GM23338 (cell line): ENCODE measurements at regions not wholly inside any gene's neighbourhood (a gene's known extent, or its start where the extent isn't known, plus 50 kb on each side); places are given as distances from the start of the nearest gene placed in this dataset.

Experiments used
- ATAC-seq: fragments of 200-7000 bp; cut with Tn5 transposase; 3 replicates; pipeline ENCODE4 v1.9.1; 2020
- DNase-seq: peaks from one replicate; pipeline ENCODE4 v3.0.0-alpha.2; 2015; ENCODE audit warnings: low spot score
- H2AFZ ChIP-seq: fragments of 200-600 bp; sonication (generic); 2 replicates; pipeline ENCODE4 v1.8.0; 2016; ENCODE audit warnings: antibody characterized with exemption, mild to moderate bottlenecking, moderate library complexity
- H3F3A ChIP-seq: fragments of 200-600 bp; sonication (generic); replicated peaks from 2 replicates; pipeline ENCODE4 v1.8.0; 2017; ENCODE audit warnings: antibody characterized with exemption, mixed run types, low read depth
- H3K27ac ChIP-seq: fragments of 200-600 bp; sonication (generic); 2 replicates; pipeline ENCODE4 v1.6.1; 2016; ENCODE audit warnings: low read depth
- H3K27me3 ChIP-seq: fragments of 200-600 bp; sonication (generic); 2 replicates; pipeline ENCODE4 v1.8.0; 2016; ENCODE audit warnings: mild to moderate bottlenecking, mixed run types, moderate library complexity; ENCODE audit not compliant: insufficient read depth
- H3K36me3 ChIP-seq: fragments of 200-600 bp; sonication (generic); 2 replicates; pipeline ENCODE4 v1.8.0; 2016; ENCODE audit warnings: mild to moderate bottlenecking; ENCODE audit not compliant: insufficient read depth
- H3K4me1 ChIP-seq: fragments of 200-600 bp; sonication (generic); 2 replicates; pipeline ENCODE4 v1.8.0; 2016; ENCODE audit warnings: mild to moderate bottlenecking, moderate library complexity; ENCODE audit not compliant: insufficient read depth
- H3K4me2 ChIP-seq: fragments of 200-600 bp; sonication (generic); 2 replicates; pipeline ENCODE4 v1.7.1; 2017; ENCODE audit warnings: mixed run types
- H3K4me3 ChIP-seq: fragments of 200-600 bp; sonication (generic); 2 replicates; pipeline ENCODE4 v1.6.1; 2016; ENCODE audit warnings: mixed run types
- H3K79me2 ChIP-seq: fragments of 200-600 bp; sonication (generic); replicated peaks from 2 replicates; pipeline ENCODE4 v1.8.0; 2017; ENCODE audit warnings: mild to moderate bottlenecking; ENCODE audit not compliant: insufficient read depth
- H3K9me2 ChIP-seq: fragments of 200-600 bp; sonication (generic); 2 replicates; pipeline ENCODE4 v1.8.0; 2017; ENCODE audit not compliant: insufficient read depth
- H4K20me1 ChIP-seq: fragments of 200-600 bp; sonication (generic); replicated peaks from 2 replicates; pipeline ENCODE4 v1.8.0; 2017; ENCODE audit warnings: mild to moderate bottlenecking; ENCODE audit not compliant: insufficient read depth
- H3K27ac Mint-ChIP-seq: 2 replicates; pipeline ENCODE4 v1.8.0; 2020; ENCODE audit warnings: inconsistent platforms, mild to moderate bottlenecking, moderate library complexity, mixed read lengths
- H3K27me3 Mint-ChIP-seq: 3 replicates; pipeline ENCODE4 v1.8.0; 2022; ENCODE audit warnings: low read depth, mild to moderate bottlenecking, moderate library complexity, mixed read lengths, inconsistent platforms; ENCODE audit not compliant: insufficient read depth, poor library complexity
- H3K36me3 Mint-ChIP-seq: 3 replicates; pipeline ENCODE4 v1.8.0; 2021; ENCODE audit warnings: low read depth, mild to moderate bottlenecking, inconsistent platforms, moderate library complexity, mixed read lengths
- H3K4me1 Mint-ChIP-seq: 3 replicates; pipeline ENCODE4 v1.8.0; 2020; ENCODE audit warnings: mild to moderate bottlenecking, inconsistent platforms, mixed read lengths
- H3K4me3 Mint-ChIP-seq: 3 replicates; pipeline ENCODE4 v1.8.0; 2021; ENCODE audit warnings: moderate library complexity, mild to moderate bottlenecking, inconsistent platforms, mixed read lengths
- H3K9me3 Mint-ChIP-seq: 3 replicates; pipeline ENCODE4 v1.8.0; 2020; ENCODE audit warnings: moderate library complexity, mild to moderate bottlenecking, inconsistent platforms, mixed read lengths
- CREB1 ChIP-seq: fragments of 250-450 bp; sonication (Bioruptor Pico); IDR thresholded peaks from 2 replicates; pipeline ENCODE4 v1.5.0; 2020; ENCODE audit warnings: low read depth, mild to moderate bottlenecking, moderate library complexity
- ETS1 ChIP-seq: IDR thresholded peaks from 2 replicates; pipeline ENCODE4 v1.6.1; 2016; ENCODE audit warnings: antibody characterized with exemption
- EZH2 ChIP-seq: fragments of 200-600 bp; sonication (generic); IDR thresholded peaks from one replicate; pipeline ENCODE4 v1.8.0; 2017; ENCODE audit warnings: antibody characterized with exemption, mild to moderate bottlenecking, low read depth; ENCODE audit not compliant: unreplicated experiment
- EZH2phosphoT487 ChIP-seq: fragments of 200-600 bp; sonication (generic); IDR thresholded peaks from one replicate; pipeline ENCODE4 v1.8.1; 2018; ENCODE audit warnings: antibody characterized with exemption; ENCODE audit not compliant: unreplicated experiment
- JUNB ChIP-seq: IDR thresholded peaks from one replicate; pipeline ENCODE4 v1.6.1; 2016; ENCODE audit warnings: antibody characterized with exemption; ENCODE audit not compliant: unreplicated experiment
- NANOG ChIP-seq: IDR thresholded peaks from 2 replicates; pipeline ENCODE4 v1.6.1; 2016; ENCODE audit warnings: antibody characterized with exemption, borderline replicate concordance
- POLR2AphosphoS5 ChIP-seq: IDR thresholded peaks from 2 replicates; pipeline ENCODE4 v1.6.1; 2016; ENCODE audit warnings: antibody characterized with exemption, low read depth
- STAT1 ChIP-seq: IDR thresholded peaks from one replicate; pipeline ENCODE4 v1.6.1; 2016; ENCODE audit warnings: antibody characterized with exemption; ENCODE audit not compliant: unreplicated experiment
- ZNF331 ChIP-seq: fragments of 250-450 bp; sonication (Bioruptor Pico); IDR thresholded peaks from 2 replicates; pipeline ENCODE4 v1.5.0; 2020; ENCODE audit warnings: low read depth, mild to moderate bottlenecking, moderate library complexity
- TF ChIP-seq, protein P1 (sequence below): IDR thresholded peaks from one replicate; pipeline ENCODE4 v1.6.1; 2018; ENCODE audit warnings: antibody characterized with exemption; ENCODE audit not compliant: unreplicated experiment
- TF ChIP-seq, protein P2 (sequence below), 2 experiments: fragments of 200-600 bp in 1 of 2; sonication (generic) in 1 of 2; conservative IDR thresholded peaks; 2 replicates each; pipeline versions ENCODE4 v1.5.1 to v1.6.1; 2016 to 2017; ENCODE audit warnings: antibody characterized with exemption in 2 of 2, low read depth in 2 of 2, mild to moderate bottlenecking in 2 of 2, moderate library complexity in 1 of 2

- TF ChIP-seq, protein P1, sequence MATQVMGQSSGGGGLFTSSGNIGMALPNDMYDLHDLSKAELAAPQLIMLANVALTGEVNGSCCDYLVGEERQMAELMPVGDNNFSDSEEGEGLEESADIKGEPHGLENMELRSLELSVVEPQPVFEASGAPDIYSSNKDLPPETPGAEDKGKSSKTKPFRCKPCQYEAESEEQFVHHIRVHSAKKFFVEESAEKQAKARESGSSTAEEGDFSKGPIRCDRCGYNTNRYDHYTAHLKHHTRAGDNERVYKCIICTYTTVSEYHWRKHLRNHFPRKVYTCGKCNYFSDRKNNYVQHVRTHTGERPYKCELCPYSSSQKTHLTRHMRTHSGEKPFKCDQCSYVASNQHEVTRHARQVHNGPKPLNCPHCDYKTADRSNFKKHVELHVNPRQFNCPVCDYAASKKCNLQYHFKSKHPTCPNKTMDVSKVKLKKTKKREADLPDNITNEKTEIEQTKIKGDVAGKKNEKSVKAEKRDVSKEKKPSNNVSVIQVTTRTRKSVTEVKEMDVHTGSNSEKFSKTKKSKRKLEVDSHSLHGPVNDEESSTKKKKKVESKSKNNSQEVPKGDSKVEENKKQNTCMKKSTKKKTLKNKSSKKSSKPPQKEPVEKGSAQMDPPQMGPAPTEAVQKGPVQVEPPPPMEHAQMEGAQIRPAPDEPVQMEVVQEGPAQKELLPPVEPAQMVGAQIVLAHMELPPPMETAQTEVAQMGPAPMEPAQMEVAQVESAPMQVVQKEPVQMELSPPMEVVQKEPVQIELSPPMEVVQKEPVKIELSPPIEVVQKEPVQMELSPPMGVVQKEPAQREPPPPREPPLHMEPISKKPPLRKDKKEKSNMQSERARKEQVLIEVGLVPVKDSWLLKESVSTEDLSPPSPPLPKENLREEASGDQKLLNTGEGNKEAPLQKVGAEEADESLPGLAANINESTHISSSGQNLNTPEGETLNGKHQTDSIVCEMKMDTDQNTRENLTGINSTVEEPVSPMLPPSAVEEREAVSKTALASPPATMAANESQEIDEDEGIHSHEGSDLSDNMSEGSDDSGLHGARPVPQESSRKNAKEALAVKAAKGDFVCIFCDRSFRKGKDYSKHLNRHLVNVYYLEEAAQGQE = no peak
- no peak for TF ChIP-seq ZNF331 (CRISPR knock-in tag)
Measured at GRCh38 chr6:139590206-139590605, 215.8 kb upstream of the CITED2 start (continued).

GRCh38 chr6:139588734-139589593, 214.5 kb upstream of the CITED2 start:
- Mint-ChIP-seq H3K27me3 (peaks cover 2% of the 10 kb centered on the region), H3K4me3 (no peak overlapping the region), H3K9me3 (no peaks in the 10 kb centered on the region), H3K27ac (no peak overlapping the region), H3K4me1 (peaks cover 3% of the 10 kb centered on the region; the same call in 2 of the 3 replicates), H3K36me3 (no peaks in the 10 kb centered on the region)
- no peak for DNase-seq
- Histone ChIP-seq H3K27me3 (no peaks in the 10 kb centered on the region), H3K4me1 (no peaks in the 10 kb centered on the region), H3K9me2 (0 out of 2 replicates have a peak, but pooled peaks cover 3% of the 10 kb centered on the region), H3K4me2 (no peak overlapping the region), H3K36me3 (no peaks in the 10 kb centered on the region), H3F3A (no peaks in the 10 kb centered on the region), H3K4me3 (no peak overlapping the region), H3K79me2 (no peaks in the 10 kb centered on the region), H4K20me1 (no peaks in the 10 kb centered on the region), H2AFZ (peak overlapping the region; percentile 57; the same call in 1 of the 2 replicates), H3K27ac (no peak overlapping the region)
- no peak for ATAC-seq
- TF ChIP-seq STAT1 (no peak), POLR2AphosphoS5 (no peak), EZH2 (no peak), ETS1 (no peak), JUNB (no peak), CREB1 (CRISPR knock-in tag) (no peak), EZH2phosphoT487 (no peak), NANOG (no peak)
- TF ChIP-seq, protein P1 = no peak
- TF ChIP-seq, protein P2, sequence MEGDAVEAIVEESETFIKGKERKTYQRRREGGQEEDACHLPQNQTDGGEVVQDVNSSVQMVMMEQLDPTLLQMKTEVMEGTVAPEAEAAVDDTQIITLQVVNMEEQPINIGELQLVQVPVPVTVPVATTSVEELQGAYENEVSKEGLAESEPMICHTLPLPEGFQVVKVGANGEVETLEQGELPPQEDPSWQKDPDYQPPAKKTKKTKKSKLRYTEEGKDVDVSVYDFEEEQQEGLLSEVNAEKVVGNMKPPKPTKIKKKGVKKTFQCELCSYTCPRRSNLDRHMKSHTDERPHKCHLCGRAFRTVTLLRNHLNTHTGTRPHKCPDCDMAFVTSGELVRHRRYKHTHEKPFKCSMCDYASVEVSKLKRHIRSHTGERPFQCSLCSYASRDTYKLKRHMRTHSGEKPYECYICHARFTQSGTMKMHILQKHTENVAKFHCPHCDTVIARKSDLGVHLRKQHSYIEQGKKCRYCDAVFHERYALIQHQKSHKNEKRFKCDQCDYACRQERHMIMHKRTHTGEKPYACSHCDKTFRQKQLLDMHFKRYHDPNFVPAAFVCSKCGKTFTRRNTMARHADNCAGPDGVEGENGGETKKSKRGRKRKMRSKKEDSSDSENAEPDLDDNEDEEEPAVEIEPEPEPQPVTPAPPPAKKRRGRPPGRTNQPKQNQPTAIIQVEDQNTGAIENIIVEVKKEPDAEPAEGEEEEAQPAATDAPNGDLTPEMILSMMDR (conservative IDR thresholded peaks at IDR 0.05; ENCODE audit: low read depth in 2 of 2) = no peak
